GM23248 (cell line): ENCODE measurements at regions not wholly inside any gene's neighbourhood (a gene's known extent, or its start where the extent isn't known, plus 50 kb on each side); places are given as distances from the start of the nearest gene placed in this dataset.

ENCODE experiments used
- EZH2 ChIP-seq: fragments of 200-600 bp; sonication (generic); IDR thresholded peaks from 2 replicates; pipeline ENCODE4 v1.6.1; 2018; ENCODE audit warnings: antibody characterized with exemption, mild to moderate bottlenecking; ENCODE audit not compliant: insufficient read depth, poor library complexity, severe bottlenecking
- EZH2phosphoT487 ChIP-seq: fragments of 200-600 bp; sonication (generic); IDR thresholded peaks from 2 replicates; pipeline ENCODE4 v1.6.1; 2018; ENCODE audit warnings: antibody characterized with exemption, moderate library complexity, mild to moderate bottlenecking, low read depth; ENCODE audit not compliant: insufficient read depth

- TF ChIP-seq EZH2phosphoT487 (no peak), EZH2 (no peak)
Measured at GRCh38 chr22:22169923-22170322, 74.7 kb upstream of the VPREB1 start.
